ENCODE measurements at regions not wholly inside any gene's neighbourhood (a gene's known extent, or its start where the extent isn't known, plus 50 kb on each side); places are given as distances from the start of the nearest gene placed in this dataset.

GRCh38 chr20:37643400-37643799 lies 50.4 kb upstream of the CTNNBL1 start:
- no peak for DNase-seq

- DNase-seq = no peak
Measured at GRCh38 chr20:37642246-37642645, 51.6 kb upstream of the CTNNBL1 start.

- no peak for DNase-seq
Measured at GRCh38 chr20:37640600-37641561, 52.9 kb upstream of the CTNNBL1 start.

GRCh38 chr20:37638527-37638926 lies 55.3 kb upstream of the CTNNBL1 start:
- DNase-seq = no peak

- no peak for DNase-seq
Measured at GRCh38 chr20:37636977-37637376, 56.9 kb upstream of the CTNNBL1 start.

GRCh38 chr20:37636212-37636975 lies 57.4 kb upstream of the CTNNBL1 start:
- no peak for DNase-seq

GRCh38 chr20:37630993-37631392 lies 62.8 kb upstream of the CTNNBL1 start:
- no peak for DNase-seq

GRCh38 chr20:37630166-37630565 lies 63.7 kb upstream of the CTNNBL1 start:
- no peak for DNase-seq

GRCh38 chr20:37627767-37628130 lies 66.1 kb upstream of the CTNNBL1 start:
- no peak for DNase-seq

GRCh38 chr20:37627060-37627766 lies 66.6 kb upstream of the CTNNBL1 start:
- peak; percentile 27 for DNase-seq

- DNase-seq = no peak
Measured at GRCh38 chr20:37624963-37625362, 68.9 kb upstream of the CTNNBL1 start.

GRCh38 chr20:37622728-37623127 lies 71.1 kb upstream of the CTNNBL1 start:
- DNase-seq = no peak

GRCh38 chr20:37619496-37619895 lies 74.3 kb upstream of the CTNNBL1 start:
- DNase-seq = no peak

- no peak for DNase-seq
Measured at GRCh38 chr20:37616110-37616425, 77.8 kb upstream of the CTNNBL1 start.

- peak; percentile 60 for DNase-seq
Measured at GRCh38 chr20:37615340-37616109, 78.3 kb upstream of the CTNNBL1 start.

- no peak for DNase-seq
Measured at GRCh38 chr20:37611852-37612251, 82.0 kb upstream of the CTNNBL1 start.

GRCh38 chr20:37611346-37611745 lies 82.5 kb upstream of the CTNNBL1 start:
- no peak for DNase-seq

GRCh38 chr20:37610203-37610798 lies 82.6 kb upstream of the BLCAP start:
- DNase-seq = no peak

- no peak for DNase-seq
Measured at GRCh38 chr20:37602634-37603033, 75.0 kb upstream of the BLCAP start.

- DNase-seq = no peak
Measured at GRCh38 chr20:37600486-37600885, 72.8 kb upstream of the BLCAP start.

GRCh38 chr20:37598575-37599342 lies 71.1 kb upstream of the BLCAP start:
- DNase-seq = no peak

Measured in stimulated activated CD4-positive, alpha-beta T cell treated with anti-CD3 and anti-CD28 coated beads, Interleukin-4, amount 100 ng/mL, for 1 hour (primary cell).